DMS153 treated with DMSO at 0.1 percent for 48 hours (cell line): ENCODE measurements at regions not wholly inside any gene's neighbourhood (a gene's known extent, or its start where the extent isn't known, plus 50 kb on each side); places are given as distances from the start of the nearest gene placed in this dataset.
A peak's percentile ranks its signal among the peaks of the same experiment; 100 is the strongest.

ENCODE experiments used
- DNase-seq: peaks from one replicate; lab custom pipeline; 2025; ENCODE audit not compliant: unreplicated experiment; lab: John Stamatoyannopoulos, UW

GRCh38 chr2:23289671-23290070 lies 95.3 kb upstream of the KLHL29 start:
- DNase-seq, result no peak

- DNase-seq, result no peak
Observed at GRCh38 chr2:23291239-23291638, 93.7 kb upstream of the KLHL29 start.

GRCh38 chr2:23292024-23292423 lies 93.0 kb upstream of the KLHL29 start:
- no peak for DNase-seq

- DNase-seq, result no peak
Observed at GRCh38 chr2:23293063-23293462, 91.9 kb upstream of the KLHL29 start.

GRCh38 chr2:23293731-23294130 lies 91.2 kb upstream of the KLHL29 start:
- no peak for DNase-seq

GRCh38 chr2:23294238-23294637 lies 90.7 kb upstream of the KLHL29 start:
- no peak for DNase-seq

GRCh38 chr2:23296691-23297090 lies 88.3 kb upstream of the KLHL29 start:
- DNase-seq, result no peak

- no peak for DNase-seq
Observed at GRCh38 chr2:23297112-23297511, 87.9 kb upstream of the KLHL29 start.

GRCh38 chr2:23298551-23298950 lies 86.4 kb upstream of the KLHL29 start:
- DNase-seq, result no peak

GRCh38 chr2:23299476-23300195 lies 85.3 kb upstream of the KLHL29 start:
- DNase-seq, result no peak

GRCh38 chr2:23301136-23301535 lies 83.8 kb upstream of the KLHL29 start:
- no peak for DNase-seq

- DNase-seq, result no peak
Observed at GRCh38 chr2:23302591-23302990, 82.4 kb upstream of the KLHL29 start.

GRCh38 chr2:23306401-23306800 lies 78.6 kb upstream of the KLHL29 start:
- no peak for DNase-seq

- DNase-seq, result no peak
Observed at GRCh38 chr2:23311186-23311585, 73.8 kb upstream of the KLHL29 start.

GRCh38 chr2:23312996-23313606 lies 71.9 kb upstream of the KLHL29 start:
- no peak for DNase-seq

GRCh38 chr2:23314687-23315086 lies 70.3 kb upstream of the KLHL29 start:
- no peak for DNase-seq

GRCh38 chr2:23320058-23320457 lies 64.9 kb upstream of the KLHL29 start:
- DNase-seq, result no peak

GRCh38 chr2:23321751-23322150 lies 63.2 kb upstream of the KLHL29 start:
- no peak for DNase-seq

GRCh38 chr2:23322567-23323197 lies 62.3 kb upstream of the KLHL29 start:
- no peak for DNase-seq

GRCh38 chr2:23323198-23323916 lies 61.6 kb upstream of the KLHL29 start:
- peak; percentile 12 for DNase-seq

GRCh38 chr2:23323917-23324680 lies 60.9 kb upstream of the KLHL29 start:
- DNase-seq, result peak; percentile 74
